Neural cell (in vitro differentiated cells): ENCODE measurements at regions not wholly inside any gene's neighbourhood (a gene's known extent, or its start where the extent isn't known, plus 50 kb on each side); places are given as distances from the start of the nearest gene placed in this dataset.

ENCODE experiments used
- H2AFZ ChIP-seq: fragments of 200-600, 300-800 bp; sonication (generic), shearing (Covaris generic); 2 replicates; pipeline ENCODE4 v1.6.0; 2014; ENCODE audit warnings: low read depth, mild to moderate bottlenecking, antibody characterized with exemption, low read length, moderate library complexity
- H3F3A ChIP-seq: fragments of 200-600 bp; shearing (Covaris generic); 2 replicates; pipeline ENCODE4 v1.6.1; 2016; ENCODE audit warnings: mild to moderate bottlenecking, moderate library complexity, mixed read lengths, antibody characterized with exemption, low read length; ENCODE audit not compliant: insufficient read depth, poor library complexity, severe bottlenecking
- H3K27ac ChIP-seq: fragments of 200-600, 300-800 bp; sonication (generic), shearing (Covaris generic); 2 replicates; pipeline ENCODE4 v1.5.1; 2014; ENCODE audit warnings: mild to moderate bottlenecking, low read length, moderate library complexity
- H3K27me3 ChIP-seq: fragments of 300-800, 200-600 bp; sonication (generic), shearing (Covaris generic); 2 replicates; pipeline ENCODE4 v1.6.0; 2014; ENCODE audit warnings: mild to moderate bottlenecking, low read depth, low read length, moderate library complexity; ENCODE audit not compliant: insufficient read depth
- H3K36me3 ChIP-seq: fragments of 300-800, 200-600 bp; sonication (generic), shearing (Covaris generic); 2 replicates; pipeline ENCODE4 v1.5.1; 2014; ENCODE audit warnings: mild to moderate bottlenecking, antibody characterized with exemption, low read length, moderate library complexity; ENCODE audit not compliant: insufficient read depth
- H3K4me2 ChIP-seq: fragments of 300-800, 200-600 bp; sonication (generic), shearing (Covaris generic); 2 replicates; pipeline ENCODE4 v1.6.0; 2014; ENCODE audit warnings: mild to moderate bottlenecking, low read length
- H3K4me3 ChIP-seq: fragments of 300-800, 200-600 bp; sonication (generic), shearing (Covaris generic); 2 replicates; pipeline ENCODE4 v1.5.1; 2014; ENCODE audit warnings: mild to moderate bottlenecking, low read length, moderate library complexity
- H3K79me2 ChIP-seq: fragments of 200-600 bp; shearing (Covaris generic); replicated peaks from 2 replicates; pipeline ENCODE4 v1.6.0; 2014; ENCODE audit warnings: mild to moderate bottlenecking, low read length, moderate library complexity; ENCODE audit not compliant: insufficient read depth
- H3K9ac ChIP-seq: fragments of 300-800, 200-600 bp; sonication (generic), shearing (Covaris generic); 2 replicates; pipeline ENCODE4 v1.6.1; 2016; ENCODE audit warnings: mild to moderate bottlenecking, low read length, mixed read lengths
- H3K9me2 ChIP-seq: fragments of 200-600 bp; shearing (Covaris generic); 2 replicates; pipeline ENCODE4 v1.6.1; 2016; ENCODE audit warnings: mild to moderate bottlenecking, low read length, mixed read lengths; ENCODE audit not compliant: insufficient read depth
- H3K9me3 ChIP-seq: fragments of 200-600, 300-800 bp; sonication (generic), shearing (Covaris generic); 2 replicates; pipeline ENCODE4 v1.6.1; 2016; ENCODE audit warnings: mild to moderate bottlenecking, mixed run types, low read length, moderate library complexity, mixed read lengths
- H4K20me1 ChIP-seq: fragments of 200-600 bp; shearing (Covaris generic); 2 replicates; pipeline ENCODE4 v1.6.1; 2016; ENCODE audit warnings: mild to moderate bottlenecking, mixed run types; ENCODE audit not compliant: insufficient read depth
- EP300 ChIP-seq: fragments of 450-650 bp; conservative IDR thresholded peaks from 2 replicates; pipeline ENCODE4 v1.6.1; 2014; ENCODE audit warnings: antibody characterized with exemption, mild to moderate bottlenecking, moderate library complexity; ENCODE audit not compliant: poor library complexity, severe bottlenecking
- EZH2 ChIP-seq: fragments of 200-600, 300-800 bp; shearing (Covaris generic), sonication (generic); IDR thresholded peaks from 2 replicates; pipeline ENCODE4 v1.6.1; 2014; ENCODE audit warnings: antibody characterized with exemption, low read length, borderline replicate concordance, mild to moderate bottlenecking; ENCODE audit not compliant: insufficient read depth, poor library complexity, severe bottlenecking
- MXI1 ChIP-seq: fragments of 450-650 bp; conservative IDR thresholded peaks from 2 replicates; pipeline ENCODE4 v1.6.1; 2014; ENCODE audit warnings: antibody characterized with exemption, mild to moderate bottlenecking; ENCODE audit not compliant: poor library complexity, severe bottlenecking
- POLR2AphosphoS5 ChIP-seq: IDR thresholded peaks from 2 replicates; pipeline ENCODE4 v1.6.1; 2012
- RAD21 ChIP-seq: fragments of 450-650 bp; conservative IDR thresholded peaks from 2 replicates; pipeline ENCODE4 v1.6.1; 2014; ENCODE audit warnings: antibody characterized with exemption, mild to moderate bottlenecking, moderate library complexity
- SMC3 ChIP-seq: fragments of 450-650 bp; conservative IDR thresholded peaks from 2 replicates; pipeline ENCODE4 v1.6.1; 2014; ENCODE audit warnings: antibody characterized with exemption, mild to moderate bottlenecking, moderate library complexity; ENCODE audit not compliant: poor library complexity
- TAF1 ChIP-seq: IDR thresholded peaks from 2 replicates; pipeline ENCODE4 v1.6.1; 2012; ENCODE audit warnings: low read depth
- TF ChIP-seq, protein P1 (sequence below): IDR thresholded peaks from 2 replicates; pipeline ENCODE4 v1.6.1; 2012; ENCODE audit warnings: borderline replicate concordance
- TF ChIP-seq, protein P2 (sequence below): fragments of 450-650 bp; IDR thresholded peaks from 2 replicates; pipeline ENCODE4 v1.5.1; 2014; ENCODE audit warnings: antibody characterized with exemption, mild to moderate bottlenecking, moderate library complexity; ENCODE audit not compliant: poor library complexity, severe bottlenecking

DNA sequence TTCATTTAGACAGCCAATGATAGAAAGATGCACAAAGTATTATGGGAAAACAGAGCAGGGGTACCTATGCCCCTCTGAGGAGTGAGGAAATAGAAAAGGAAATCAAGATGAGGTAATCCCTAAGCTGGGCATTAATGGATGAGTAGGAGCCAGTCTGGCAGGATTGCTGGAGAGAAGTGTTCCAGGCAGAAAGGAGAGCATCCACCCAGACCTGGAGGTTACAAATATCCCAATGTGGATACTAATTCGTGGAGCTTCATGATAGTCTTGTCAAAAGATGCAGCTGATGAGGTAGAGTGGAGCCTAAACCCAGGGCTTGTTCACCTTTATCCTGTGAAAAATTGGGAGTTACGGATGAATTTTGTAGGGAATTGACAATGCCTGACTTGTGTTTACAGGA is 328.0 kb downstream of the ZNF608 start:
- Histone ChIP-seq H3K27ac (no peak overlapping the region), H3K79me2 (no peaks in the 10 kb centered on the region), H2AFZ (no peak overlapping the region), H3K27me3 (no peaks in the 10 kb centered on the region), H3K9me3 (no peaks in the 10 kb centered on the region), H3F3A (no peaks in the 10 kb centered on the region), H3K9me2 (no peaks in the 10 kb centered on the region), H3K36me3 (no peaks in the 10 kb centered on the region), H3K9ac (no peak overlapping the region), H4K20me1 (no peaks in the 10 kb centered on the region), H3K4me2 (no peak overlapping the region), H3K4me3 (no peak overlapping the region)
- TF ChIP-seq, protein P1, sequence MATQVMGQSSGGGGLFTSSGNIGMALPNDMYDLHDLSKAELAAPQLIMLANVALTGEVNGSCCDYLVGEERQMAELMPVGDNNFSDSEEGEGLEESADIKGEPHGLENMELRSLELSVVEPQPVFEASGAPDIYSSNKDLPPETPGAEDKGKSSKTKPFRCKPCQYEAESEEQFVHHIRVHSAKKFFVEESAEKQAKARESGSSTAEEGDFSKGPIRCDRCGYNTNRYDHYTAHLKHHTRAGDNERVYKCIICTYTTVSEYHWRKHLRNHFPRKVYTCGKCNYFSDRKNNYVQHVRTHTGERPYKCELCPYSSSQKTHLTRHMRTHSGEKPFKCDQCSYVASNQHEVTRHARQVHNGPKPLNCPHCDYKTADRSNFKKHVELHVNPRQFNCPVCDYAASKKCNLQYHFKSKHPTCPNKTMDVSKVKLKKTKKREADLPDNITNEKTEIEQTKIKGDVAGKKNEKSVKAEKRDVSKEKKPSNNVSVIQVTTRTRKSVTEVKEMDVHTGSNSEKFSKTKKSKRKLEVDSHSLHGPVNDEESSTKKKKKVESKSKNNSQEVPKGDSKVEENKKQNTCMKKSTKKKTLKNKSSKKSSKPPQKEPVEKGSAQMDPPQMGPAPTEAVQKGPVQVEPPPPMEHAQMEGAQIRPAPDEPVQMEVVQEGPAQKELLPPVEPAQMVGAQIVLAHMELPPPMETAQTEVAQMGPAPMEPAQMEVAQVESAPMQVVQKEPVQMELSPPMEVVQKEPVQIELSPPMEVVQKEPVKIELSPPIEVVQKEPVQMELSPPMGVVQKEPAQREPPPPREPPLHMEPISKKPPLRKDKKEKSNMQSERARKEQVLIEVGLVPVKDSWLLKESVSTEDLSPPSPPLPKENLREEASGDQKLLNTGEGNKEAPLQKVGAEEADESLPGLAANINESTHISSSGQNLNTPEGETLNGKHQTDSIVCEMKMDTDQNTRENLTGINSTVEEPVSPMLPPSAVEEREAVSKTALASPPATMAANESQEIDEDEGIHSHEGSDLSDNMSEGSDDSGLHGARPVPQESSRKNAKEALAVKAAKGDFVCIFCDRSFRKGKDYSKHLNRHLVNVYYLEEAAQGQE = no peak
- no peak for TF ChIP-seq RAD21
- no peak for TF ChIP-seq EZH2
- TF ChIP-seq SMC3 = no peak
- TF ChIP-seq MXI1 = no peak
- TF ChIP-seq, protein P2, sequence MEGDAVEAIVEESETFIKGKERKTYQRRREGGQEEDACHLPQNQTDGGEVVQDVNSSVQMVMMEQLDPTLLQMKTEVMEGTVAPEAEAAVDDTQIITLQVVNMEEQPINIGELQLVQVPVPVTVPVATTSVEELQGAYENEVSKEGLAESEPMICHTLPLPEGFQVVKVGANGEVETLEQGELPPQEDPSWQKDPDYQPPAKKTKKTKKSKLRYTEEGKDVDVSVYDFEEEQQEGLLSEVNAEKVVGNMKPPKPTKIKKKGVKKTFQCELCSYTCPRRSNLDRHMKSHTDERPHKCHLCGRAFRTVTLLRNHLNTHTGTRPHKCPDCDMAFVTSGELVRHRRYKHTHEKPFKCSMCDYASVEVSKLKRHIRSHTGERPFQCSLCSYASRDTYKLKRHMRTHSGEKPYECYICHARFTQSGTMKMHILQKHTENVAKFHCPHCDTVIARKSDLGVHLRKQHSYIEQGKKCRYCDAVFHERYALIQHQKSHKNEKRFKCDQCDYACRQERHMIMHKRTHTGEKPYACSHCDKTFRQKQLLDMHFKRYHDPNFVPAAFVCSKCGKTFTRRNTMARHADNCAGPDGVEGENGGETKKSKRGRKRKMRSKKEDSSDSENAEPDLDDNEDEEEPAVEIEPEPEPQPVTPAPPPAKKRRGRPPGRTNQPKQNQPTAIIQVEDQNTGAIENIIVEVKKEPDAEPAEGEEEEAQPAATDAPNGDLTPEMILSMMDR = no peak
- TF ChIP-seq EP300 = no peak
- no peak for TF ChIP-seq POLR2AphosphoS5
- no peak for TF ChIP-seq TAF1

DNA sequence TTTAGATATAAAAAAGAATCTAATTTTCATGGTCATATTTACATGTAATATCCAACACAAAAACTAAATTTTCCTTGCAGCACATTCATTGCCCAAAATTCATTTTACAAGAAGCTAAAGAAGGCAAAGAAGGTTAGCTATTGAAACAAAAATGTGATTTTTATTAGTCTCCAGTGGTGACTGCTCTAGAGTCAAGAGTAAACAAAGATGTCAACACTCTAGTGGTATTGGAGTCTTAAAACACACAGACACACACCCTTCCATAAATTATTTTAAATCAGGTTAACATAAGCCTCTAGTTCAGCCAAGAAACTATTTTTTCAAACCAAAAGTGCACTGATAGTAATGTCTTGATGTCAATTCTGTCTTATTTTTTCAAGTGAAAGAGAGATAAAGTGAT is 329.2 kb downstream of the ZNF608 start:
- H4K20me1 ChIP-seq = no peaks in the 10 kb centered on the region
- no peaks in the 10 kb centered on the region for H3K9me3 ChIP-seq
- H3F3A ChIP-seq = no peaks in the 10 kb centered on the region
- H3K36me3 ChIP-seq = no peaks in the 10 kb centered on the region
- H3K4me2 ChIP-seq = no peak overlapping the region
- H3K79me2 ChIP-seq = no peaks in the 10 kb centered on the region
- H2AFZ ChIP-seq = no peak overlapping the region
- no peak overlapping the region for H3K4me3 ChIP-seq
- TF ChIP-seq MXI1 (no peak), TAF1 (no peak), POLR2AphosphoS5 (no peak), SMC3 (no peak), RAD21 (no peak), EP300 (no peak), EZH2 (no peak)
- TF ChIP-seq, protein P1 = no peak
- TF ChIP-seq, protein P2 = no peak
- no peaks in the 10 kb centered on the region for H3K9me2 ChIP-seq
- no peak overlapping the region for H3K9ac ChIP-seq
- H3K27ac ChIP-seq = no peak overlapping the region
- H3K27me3 ChIP-seq = no peaks in the 10 kb centered on the region
